HG03097 (cell line): ENCODE measurements at regions not wholly inside any gene's neighbourhood (a gene's known extent, or its start where the extent isn't known, plus 50 kb on each side); places are given as distances from the start of the nearest gene placed in this dataset.
"Not testable (repeated sequence)": the region's sequence is repeated elsewhere in the genome, so short reads cannot be mapped to it uniquely, and the experiment has no call there.

Experiments
- ATAC-seq: cut with Tn5 transposase; IDR thresholded peaks from one replicate; pipeline ENCODE4 v1.9.1; 2021; ENCODE audit not compliant: unreplicated experiment, low FRiP score

DNA sequence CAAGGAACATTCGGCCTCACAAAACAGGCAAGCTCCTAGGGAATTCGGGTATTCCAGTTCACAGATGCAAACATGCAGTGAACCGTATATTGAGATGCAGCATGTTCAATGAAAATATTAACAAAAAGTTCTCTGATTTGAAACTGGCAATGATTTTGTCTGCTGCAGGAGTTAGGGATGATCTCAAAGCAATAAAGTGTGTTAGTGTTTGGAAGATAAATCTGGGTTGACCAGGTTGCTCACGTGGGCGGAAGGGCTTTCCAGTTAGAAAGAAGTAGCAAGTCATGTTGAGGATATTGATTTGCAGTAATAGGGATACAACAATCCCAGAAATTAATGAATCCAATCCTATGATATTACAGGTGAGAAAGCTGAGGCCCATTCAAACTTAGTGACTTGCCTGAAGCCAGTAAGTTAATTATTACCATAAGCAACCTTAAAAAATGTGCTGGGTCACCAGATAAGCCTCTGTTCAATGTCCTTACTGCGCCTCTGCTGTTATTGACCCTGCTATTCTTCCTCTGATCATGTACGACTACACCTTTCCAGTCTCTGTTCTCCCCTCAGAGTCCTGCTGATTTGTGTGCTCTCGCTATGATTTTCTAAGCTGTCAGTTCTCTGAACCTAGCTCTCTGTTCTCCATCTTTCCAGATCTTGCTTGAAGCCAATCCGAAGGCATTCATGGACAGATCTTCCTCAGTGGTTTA is 370.8 kb downstream of the DSEL start:
- ATAC-seq = no peak

DNA sequence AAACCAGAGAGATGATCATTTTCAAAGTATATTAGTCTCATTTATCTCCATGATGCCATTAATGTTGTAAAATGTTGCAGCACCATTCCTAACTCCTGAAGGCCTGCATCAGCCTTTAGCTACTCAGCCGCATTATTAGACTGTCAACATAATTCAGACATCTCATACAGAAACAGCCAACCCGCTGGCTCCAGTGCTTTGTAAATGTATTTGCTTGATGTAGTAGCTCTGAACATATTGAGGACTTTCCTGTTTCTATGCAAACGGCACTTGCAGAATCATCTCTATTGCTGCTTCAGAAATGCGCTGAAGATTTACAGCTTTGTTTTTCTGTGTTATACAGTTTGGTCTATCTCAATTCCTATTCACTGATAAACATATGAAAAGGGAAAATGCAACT is 372.2 kb downstream of the DSEL start:
- ATAC-seq = no peak

DNA sequence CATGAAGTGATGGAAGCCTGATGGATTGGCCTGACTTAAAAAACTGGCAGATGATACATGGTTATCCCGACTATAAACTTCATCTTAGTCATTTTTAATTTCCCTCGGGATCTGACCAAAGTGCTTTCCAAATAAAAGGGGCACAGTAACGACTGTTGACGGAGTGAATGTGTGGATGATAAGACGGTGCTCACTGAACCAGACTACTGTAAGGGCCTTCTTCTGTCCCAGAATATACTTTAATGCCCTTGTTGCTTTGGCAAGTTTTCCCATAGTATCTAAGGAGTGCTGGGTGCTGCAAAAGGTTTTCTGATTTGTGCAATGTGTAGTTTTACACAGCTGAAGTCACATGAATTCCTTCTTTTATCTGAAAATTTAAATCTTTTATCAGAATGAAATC is 373.5 kb downstream of the DSEL start:
- ATAC-seq = no peak

DNA sequence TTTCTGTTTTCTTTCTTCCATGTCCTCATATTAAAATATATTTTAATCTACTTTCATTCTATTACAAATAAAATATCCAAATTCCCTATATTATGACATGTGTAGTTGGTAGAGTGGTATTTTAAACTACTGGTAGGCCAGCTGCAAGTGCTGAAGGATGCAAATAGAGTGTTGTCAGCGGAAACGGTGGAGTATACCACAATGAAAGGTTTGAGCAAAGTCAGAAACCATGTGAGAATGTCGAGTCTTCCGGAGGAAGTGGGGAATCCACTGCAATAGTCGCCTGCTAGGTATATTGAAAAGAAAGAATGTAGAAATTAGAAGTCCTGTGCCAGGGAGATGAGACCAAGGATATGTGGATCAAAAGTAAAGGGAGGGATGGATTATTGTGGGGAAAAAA is 373.9 kb downstream of the DSEL start:
- no peak for ATAC-seq

DNA sequence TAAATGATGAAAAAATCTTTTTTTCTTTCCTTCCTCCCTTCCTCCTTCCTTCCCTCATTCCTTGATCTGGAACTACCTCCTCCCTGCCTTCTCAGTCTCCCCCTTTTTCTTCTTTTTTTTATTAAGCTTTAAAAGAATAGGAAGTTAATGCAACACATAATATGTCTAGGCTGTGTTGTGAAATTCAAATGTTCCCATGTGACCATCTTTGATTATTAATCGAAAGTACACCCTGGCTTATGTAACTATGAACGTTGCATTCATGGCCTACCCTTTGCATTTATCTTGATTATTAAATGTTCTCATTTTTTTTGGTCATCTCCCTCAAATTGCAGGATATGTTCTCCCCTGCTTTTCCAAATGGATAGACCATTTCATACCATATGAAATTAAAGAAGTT is 376.0 kb downstream of the DSEL start:
- ATAC-seq = no peak

DNA sequence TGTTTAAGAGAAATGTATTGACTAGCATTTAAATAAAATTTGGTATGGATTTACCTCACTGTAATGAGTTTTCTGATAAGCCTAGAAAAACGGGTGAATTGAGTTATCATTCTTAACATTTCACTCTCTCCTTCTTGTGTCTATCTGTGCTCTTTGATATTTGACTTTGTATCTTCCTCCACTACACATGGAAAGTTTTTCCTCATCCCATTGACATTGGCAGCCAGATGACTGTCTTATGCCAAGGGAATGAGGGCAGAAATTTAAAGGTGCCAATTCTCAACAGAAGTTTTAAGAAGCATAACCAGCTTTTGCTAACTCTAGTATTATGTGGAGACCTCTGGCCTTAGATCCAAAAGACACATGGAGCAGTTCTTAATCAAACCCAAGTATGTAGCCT is 376.6 kb downstream of the DSEL start:
- no peak for ATAC-seq

DNA sequence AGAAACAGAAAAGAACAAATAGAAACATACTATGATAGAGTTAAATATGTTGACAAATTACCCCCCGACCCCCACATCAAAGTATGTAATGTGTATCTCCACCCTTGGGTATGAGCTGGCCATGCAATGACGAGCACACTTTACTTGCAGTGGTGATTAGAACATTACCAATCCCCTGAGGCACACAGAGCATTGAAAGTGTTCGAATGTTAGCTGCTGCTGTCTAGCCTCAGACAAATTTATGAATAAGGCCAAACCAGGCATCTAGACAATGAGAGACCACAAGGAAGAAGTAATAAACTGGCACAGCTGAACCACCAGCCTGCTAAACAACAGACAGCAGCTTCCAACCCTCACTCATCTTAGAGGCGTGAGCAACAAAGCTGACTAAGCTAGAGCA is 380.5 kb downstream of the DSEL start:
- no peak for ATAC-seq

DNA sequence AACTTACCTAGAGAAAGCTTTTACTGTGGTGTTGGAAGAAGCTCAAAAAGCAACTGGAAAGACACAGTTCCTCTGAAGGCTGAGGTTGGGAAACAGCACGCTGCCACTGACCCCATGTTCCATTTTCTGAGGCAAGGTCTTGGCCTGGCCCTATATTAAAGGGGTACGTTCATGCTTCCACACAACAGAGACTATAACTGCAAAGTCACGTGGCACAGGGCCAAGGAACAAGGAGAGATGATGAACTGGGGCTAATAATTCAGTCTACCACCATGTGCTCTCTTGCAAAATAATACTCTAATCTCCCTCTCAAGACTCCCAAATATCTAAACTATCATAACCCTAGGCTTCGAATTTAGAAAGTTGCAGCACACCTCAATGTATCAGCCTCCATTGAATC is 381.6 kb downstream of the DSEL start:
- ATAC-seq = no peak

DNA sequence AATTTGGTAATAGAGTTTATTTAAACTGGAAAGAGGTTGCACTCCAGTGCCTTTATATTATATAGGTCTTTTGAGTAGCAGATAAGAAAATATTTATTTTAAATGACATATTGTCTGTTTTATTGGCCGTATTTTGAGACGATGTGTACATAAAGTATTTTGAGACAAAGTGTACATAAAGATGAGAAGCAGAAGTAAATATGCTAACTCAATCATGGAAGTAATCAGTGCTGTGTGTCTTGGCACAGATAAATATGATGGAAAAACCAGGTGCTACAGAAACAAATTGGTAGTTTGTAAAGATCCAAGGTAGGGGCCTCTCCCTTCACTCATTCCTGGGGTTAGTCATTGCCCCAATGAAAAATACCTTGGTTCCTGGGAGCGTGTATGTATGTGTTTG is 382.9 kb downstream of the DSEL start:
- no peak for ATAC-seq

DNA sequence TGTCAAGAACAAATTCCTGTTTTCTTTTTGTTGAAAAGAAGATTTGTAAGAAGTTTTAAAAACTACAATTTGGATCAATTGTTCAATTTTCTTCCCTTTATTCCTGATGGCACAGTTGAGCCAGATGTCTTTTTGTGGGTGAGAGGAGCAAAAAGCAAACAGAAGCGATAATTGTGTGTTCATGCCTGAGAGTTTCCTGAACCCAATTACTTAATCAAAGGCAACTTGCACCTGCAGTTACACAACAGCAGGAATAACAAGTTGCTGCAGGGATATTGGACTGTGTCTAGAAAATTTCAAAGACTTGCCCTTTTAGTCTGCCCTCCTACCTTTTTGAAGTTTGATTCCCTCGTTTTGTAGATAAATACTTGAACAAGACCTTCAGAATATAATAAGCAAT is 383.6 kb downstream of the DSEL start:
- ATAC-seq = no peak

DNA sequence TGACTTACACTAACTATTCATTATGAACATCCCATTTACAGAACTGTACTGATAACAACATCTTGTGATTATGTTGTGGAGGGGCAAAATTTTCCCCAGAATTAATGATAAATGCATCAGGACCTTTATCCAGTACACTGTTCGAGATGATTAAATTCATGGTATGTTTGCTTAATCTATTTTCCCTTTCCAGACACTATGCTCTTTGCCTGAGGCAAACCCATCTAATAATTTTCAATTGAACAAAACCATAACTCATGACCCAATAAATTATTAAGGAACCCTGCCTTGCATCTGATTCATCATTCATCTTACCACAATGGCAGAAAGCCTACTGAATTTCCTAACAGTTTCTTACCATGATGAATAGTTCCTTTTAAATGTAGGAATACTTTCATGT is 385.0 kb downstream of the DSEL start:
- no peak for ATAC-seq

DNA sequence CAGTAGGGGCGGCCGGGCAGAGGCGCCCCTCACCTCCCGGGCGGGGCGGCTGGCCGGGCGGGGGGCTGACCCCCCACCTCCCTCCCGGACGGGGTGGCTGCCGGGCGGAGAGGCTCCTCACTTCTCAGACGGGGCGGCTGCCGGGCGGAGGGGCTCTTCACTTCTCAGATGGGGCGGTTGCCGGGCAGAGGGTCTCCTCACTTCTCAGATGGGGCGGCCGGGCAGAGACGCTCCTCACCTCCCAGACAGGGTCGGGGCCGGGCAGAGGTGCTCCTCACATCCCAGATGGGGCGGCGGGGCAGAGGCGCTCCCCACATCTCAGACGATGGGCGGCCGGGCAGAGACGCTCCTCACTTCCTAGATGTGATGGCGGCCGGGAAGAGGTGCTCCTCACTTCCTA is 389.8 kb downstream of the DSEL start:
- ATAC-seq = not testable (repeated sequence)

DNA sequence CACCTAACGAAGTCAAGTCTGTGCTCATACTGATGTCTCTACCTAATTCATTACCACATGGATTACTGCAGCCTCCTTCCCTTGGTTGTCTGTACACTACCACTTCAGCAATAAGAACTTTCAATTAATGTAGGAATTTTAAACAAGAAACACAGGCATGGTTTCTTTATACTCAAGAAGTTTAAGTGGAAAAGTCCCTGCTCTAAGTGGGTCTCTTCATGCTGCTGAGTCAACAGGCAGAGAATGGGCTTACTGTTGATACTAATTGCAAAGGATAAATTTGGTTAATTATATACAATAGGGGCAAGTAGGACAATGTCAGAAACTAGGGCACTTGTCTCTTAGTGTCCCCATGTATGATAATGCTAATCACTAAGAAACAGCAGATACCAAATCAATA is 392.6 kb downstream of the DSEL start:
- ATAC-seq = no peak

DNA sequence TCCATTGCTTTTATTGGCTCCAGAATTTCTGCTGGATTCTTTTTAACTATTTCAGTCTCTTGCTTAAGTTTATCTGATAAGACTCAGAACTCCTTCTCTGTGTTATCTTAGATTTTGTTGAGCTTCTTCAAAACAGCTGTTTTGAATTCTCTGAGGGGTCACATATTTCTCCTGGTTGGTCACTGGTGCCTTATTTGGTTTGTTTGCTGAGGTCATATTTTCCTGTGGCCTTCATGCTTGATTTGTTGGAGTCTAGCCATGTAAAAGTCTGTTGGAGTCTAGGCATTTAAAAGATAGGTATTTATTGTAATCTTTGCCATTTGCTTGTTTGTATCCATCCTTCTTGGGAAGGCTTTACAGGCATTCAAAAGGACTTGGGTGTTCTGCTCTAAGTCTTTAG is 398.7 kb downstream of the DSEL start:
- no peak for ATAC-seq

DNA sequence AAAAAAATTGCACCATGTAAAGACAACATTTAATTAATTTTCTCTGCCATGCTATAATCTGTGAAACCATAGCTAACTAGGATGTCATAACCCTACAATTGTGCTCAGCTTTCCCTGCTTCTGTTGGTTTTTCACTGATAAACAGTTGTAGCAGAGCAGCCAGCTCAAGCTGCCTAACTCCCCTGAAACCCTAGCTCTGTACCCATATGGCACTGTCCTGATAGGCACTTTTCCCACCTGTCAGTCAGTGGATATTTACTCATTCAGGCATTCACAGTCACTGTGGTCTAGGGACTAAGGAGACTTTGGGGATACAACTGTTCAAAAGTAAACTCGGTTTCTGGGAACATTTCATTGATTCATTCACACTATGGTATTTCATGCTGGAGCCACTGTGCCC is 407.0 kb downstream of the DSEL start:
- ATAC-seq = no peak

DNA sequence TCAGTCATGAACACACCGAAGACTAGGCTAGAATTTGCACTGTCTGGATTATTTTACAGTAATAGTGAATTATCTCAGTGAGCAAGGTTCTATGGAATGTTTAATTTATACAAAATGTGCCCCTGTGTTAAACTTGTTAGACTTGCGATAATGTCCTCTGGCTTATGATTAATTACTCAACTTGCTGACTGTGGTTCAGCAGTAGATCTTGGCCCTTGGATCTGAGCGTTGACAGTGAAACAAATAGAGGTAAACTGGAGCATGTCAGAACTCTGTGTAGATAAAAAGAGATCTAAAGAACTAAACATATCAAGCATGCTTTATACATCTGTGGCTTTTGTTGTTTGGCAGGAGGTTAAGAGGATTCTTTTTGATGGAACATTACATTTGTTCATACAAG is 407.6 kb downstream of the DSEL start:
- ATAC-seq = no peak

DNA sequence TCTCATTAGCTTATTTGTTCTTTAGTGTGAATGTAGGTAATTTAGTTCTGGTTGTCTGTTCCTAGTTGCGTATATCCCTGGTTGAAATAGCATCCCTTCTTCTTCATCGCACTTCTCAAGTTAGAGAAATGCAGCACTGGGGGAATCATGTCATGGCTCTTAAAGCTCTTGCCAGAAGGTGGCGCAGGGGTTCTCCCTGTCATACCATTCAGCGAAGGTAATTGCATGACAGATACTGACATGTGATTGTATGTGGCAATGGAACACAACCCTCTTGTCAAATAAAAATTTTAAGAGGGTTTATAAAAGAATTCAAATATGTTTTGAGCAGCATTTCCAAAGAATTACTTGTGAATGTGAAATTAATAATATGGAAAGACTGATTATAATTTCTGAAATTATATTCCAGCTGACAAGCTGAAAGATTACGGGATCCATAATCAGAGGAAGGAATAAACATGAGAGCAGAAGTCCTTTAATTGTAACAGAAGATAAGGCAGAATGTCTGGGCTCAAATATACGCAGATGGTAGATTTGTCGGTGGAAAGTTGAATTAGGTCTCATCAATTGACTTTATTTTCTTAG is 411.7 kb downstream of the DSEL start:
- ATAC-seq = peak; percentile 93

DNA sequence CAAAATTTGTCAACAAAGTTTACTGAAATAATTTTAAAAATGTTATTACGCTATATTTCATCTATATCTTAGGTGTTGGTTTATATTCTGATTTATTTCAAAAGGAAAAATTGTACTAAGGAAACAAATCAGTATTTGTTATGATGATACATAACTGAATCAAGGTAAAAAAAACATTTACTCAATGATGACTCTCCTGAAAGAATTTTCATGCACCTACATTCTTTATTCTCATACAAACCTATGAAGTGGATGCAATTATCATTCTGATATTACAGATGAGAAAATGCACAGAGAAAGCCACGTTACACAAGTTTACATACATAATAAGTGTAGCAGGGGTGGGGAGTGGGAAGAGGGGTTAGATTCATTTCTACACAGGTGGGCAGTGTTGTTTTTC is 422.4 kb downstream of the DSEL start:
- no peak for ATAC-seq

DNA sequence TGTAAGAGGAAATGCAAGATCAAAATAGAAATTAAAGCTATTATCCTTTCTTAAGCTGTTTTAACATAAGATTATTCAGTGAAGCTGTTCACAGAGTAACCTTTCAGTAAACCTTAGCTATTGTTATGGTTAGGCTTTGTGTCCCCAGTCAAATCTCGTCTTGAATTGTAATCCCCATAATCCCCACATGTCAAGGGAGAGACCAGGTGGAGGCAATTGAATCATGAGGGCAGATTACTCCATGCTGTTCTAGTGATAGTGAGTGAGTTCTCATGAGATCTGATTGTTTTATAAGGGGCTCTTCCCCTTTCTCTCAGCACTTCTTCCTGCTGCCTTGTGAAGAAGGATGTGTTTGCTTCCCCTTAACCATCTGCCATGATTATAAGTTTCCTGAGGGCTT is 424.4 kb downstream of the DSEL start:
- no peak for ATAC-seq

DNA sequence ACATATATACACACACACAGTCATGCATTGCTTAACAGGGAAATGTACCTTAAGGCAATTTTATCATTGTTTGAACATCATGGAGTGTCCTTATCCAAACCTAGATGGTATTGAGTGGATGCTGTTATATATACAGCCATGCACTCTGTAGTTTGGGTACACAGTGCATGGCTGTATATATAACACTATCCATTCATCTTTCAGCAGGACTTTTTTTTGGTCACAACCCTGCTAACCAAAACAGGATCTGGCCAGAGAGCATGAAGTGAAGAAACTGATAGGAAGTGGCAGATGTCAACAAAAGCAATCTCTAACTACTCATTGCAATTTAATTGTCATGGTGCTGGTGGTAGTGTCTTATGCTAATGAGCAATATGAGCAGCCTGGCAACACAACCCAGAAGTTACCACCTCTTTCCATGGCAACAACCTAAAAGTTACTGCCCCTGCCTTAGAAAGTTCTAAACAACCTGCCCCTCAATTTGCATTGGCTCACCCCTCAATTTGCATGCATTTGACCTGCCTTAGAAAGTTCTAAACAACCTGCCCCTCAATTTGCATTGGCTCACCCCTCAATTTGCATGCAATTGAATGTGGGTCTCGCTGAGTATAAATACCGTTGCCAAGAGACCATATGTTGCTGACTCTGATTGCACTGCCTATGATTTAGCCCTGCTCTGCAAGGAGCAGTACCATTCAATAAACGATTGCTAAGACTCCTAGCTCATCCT is 434.9 kb downstream of the DSEL start:
- ATAC-seq = no peak

DNA sequence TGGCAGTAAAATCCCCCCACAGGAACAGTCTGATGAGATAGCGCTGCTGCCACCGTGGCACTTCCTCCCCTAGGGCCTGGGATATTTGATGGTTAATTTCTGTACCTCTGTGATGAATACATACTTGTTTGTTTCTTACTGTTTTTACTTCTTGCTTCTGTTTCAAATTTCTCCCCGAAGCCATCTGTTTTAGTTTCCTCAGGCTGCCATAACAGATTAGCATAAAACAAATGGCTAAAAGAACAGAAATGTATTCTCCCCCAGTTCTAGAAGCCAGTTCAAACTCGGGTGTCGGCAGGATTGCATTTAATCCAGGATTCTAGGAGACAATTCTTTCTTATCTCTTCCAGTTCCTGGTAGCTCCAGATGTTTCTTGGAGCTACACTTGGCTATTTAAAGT is 435.9 kb downstream of the DSEL start:
- ATAC-seq = no peak

DNA sequence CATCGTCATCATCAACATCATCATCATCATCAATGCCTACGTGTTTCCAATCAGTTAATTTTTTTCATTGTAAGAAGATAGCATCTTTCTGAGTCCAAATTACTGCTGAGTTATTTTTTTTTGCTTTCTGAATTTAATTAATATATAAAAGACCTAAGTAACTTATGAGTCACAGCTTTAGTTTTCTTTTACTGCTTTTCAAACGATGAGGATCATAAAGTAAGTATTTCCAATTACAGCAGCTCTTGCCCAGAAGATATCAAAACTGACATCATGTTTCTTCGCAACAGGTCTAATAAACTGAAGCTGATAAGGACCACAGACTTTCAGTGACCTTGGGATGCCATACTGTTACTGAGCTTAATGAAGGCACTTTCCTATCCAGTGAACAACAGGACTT is 442.2 kb downstream of the DSEL start:
- no peak for ATAC-seq
